Ishikawa (cell line): ENCODE measurements at regions not wholly inside any gene's neighbourhood (a gene's known extent, or its start where the extent isn't known, plus 50 kb on each side); places are given as distances from the start of the nearest gene placed in this dataset.

Experiments
- CEBPB ChIP-seq: IDR thresholded peaks from 2 replicates; pipeline ENCODE4 v1.6.1; 2012
- CREB1 ChIP-seq: IDR thresholded peaks from 2 replicates; pipeline ENCODE4 v1.6.1; 2012; ENCODE audit warnings: low read depth
- EGR1 ChIP-seq: IDR thresholded peaks from 2 replicates; pipeline ENCODE4 v1.6.1; 2012
- EP300 ChIP-seq: IDR thresholded peaks from 2 replicates; pipeline ENCODE4 v1.6.1; 2012; ENCODE audit warnings: borderline replicate concordance
- FOXM1 ChIP-seq: IDR thresholded peaks from 2 replicates; pipeline ENCODE4 v1.6.1; 2012; ENCODE audit warnings: low read depth, borderline replicate concordance
- NFIC ChIP-seq: IDR thresholded peaks from 2 replicates; pipeline ENCODE4 v1.6.1; 2012
- RAD21 ChIP-seq: IDR thresholded peaks from 2 replicates; pipeline ENCODE4 v1.6.1; 2012; ENCODE audit warnings: low read depth
- TAF1 ChIP-seq: IDR thresholded peaks from 2 replicates; pipeline ENCODE4 v1.6.1; 2012; ENCODE audit warnings: low read depth, mild to moderate bottlenecking
- TCF12 ChIP-seq: IDR thresholded peaks from 2 replicates; pipeline ENCODE4 v1.6.1; 2012; ENCODE audit warnings: low read depth
- YY1 ChIP-seq: IDR thresholded peaks from 2 replicates; pipeline ENCODE4 v1.6.1; 2012; ENCODE audit warnings: low read depth
- ZBTB7A ChIP-seq: IDR thresholded peaks from 2 replicates; pipeline ENCODE4 v1.6.1; 2012; ENCODE audit warnings: low read depth
- TF ChIP-seq, protein P1 (sequence below): IDR thresholded peaks from 2 replicates; pipeline ENCODE4 v1.6.1; 2012
- TF ChIP-seq, protein P2 (sequence below): IDR thresholded peaks from 2 replicates; pipeline ENCODE4 v1.6.1; 2012; ENCODE audit warnings: low read depth, mild to moderate bottlenecking
- TF ChIP-seq, protein P3 (sequence below): IDR thresholded peaks from 2 replicates; pipeline ENCODE4 v1.6.1; 2012

DNA sequence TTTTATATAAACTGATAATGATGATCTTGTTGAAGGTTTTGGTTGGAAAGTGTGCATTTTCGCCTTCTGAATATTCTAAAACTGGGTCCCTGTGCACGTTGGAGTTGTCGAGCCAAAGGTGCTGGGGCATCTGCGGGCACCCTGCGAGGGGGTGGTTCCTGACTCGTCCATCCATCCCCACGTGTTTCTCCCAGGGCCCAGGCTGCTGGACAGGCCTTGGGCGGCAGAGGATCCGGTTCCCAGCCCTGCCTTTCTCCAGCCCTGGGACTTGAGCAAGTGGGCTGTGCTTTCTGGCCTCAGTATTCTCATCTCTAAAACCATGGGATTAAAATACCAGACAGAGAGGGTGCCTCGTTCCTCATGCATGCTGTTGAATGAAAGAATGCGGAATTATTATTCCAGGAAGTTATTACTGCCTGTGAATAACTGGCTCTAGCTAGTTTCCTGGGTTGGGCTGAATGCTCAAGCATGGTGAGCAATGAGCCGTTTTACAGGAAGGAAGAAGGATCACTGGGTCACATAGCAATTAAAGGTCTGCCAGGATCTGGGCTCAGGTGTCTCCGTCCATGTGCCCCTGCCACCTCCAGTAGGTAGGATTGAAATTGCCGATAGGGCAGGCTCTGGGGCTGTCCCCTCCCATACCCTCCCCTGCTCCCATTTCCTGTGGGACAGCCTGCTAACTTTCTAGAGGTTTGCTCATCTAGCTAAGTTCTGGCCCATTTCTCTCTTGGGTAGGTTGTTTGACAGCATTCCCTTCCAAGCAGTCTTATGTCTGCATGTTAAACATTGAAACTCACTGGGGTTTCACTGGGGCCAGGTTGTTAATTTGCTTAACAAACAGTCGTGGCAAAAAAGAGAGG, 77.2 kb upstream of the HS6ST1 start:
- TF ChIP-seq ZBTB7A (no peak; the same call in none of the 2 replicates), EGR1 (peak; percentile 8; the same call in 1 of the 2 replicates), EP300 (peak; percentile 100), TAF1 (peak; percentile 21; the same call in 1 of the 2 replicates), RAD21 (peak; percentile 27; the same call in 1 of the 2 replicates), CREB1 (no peak), TCF12 (peak; percentile 100), FOXM1 (peak; percentile 100), CEBPB (peak; percentile 69), YY1 (peak; percentile 4; the same call in 1 of the 2 replicates), NFIC (peak; percentile 98)
- TF ChIP-seq, protein P1, sequence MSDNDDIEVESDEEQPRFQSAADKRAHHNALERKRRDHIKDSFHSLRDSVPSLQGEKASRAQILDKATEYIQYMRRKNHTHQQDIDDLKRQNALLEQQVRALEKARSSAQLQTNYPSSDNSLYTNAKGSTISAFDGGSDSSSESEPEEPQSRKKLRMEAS: peak; percentile 94
- TF ChIP-seq, protein P2, sequence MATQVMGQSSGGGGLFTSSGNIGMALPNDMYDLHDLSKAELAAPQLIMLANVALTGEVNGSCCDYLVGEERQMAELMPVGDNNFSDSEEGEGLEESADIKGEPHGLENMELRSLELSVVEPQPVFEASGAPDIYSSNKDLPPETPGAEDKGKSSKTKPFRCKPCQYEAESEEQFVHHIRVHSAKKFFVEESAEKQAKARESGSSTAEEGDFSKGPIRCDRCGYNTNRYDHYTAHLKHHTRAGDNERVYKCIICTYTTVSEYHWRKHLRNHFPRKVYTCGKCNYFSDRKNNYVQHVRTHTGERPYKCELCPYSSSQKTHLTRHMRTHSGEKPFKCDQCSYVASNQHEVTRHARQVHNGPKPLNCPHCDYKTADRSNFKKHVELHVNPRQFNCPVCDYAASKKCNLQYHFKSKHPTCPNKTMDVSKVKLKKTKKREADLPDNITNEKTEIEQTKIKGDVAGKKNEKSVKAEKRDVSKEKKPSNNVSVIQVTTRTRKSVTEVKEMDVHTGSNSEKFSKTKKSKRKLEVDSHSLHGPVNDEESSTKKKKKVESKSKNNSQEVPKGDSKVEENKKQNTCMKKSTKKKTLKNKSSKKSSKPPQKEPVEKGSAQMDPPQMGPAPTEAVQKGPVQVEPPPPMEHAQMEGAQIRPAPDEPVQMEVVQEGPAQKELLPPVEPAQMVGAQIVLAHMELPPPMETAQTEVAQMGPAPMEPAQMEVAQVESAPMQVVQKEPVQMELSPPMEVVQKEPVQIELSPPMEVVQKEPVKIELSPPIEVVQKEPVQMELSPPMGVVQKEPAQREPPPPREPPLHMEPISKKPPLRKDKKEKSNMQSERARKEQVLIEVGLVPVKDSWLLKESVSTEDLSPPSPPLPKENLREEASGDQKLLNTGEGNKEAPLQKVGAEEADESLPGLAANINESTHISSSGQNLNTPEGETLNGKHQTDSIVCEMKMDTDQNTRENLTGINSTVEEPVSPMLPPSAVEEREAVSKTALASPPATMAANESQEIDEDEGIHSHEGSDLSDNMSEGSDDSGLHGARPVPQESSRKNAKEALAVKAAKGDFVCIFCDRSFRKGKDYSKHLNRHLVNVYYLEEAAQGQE: 0 out of 2 replicates have a peak, but pooled peaks have one; percentile 6
- TF ChIP-seq, protein P3, sequence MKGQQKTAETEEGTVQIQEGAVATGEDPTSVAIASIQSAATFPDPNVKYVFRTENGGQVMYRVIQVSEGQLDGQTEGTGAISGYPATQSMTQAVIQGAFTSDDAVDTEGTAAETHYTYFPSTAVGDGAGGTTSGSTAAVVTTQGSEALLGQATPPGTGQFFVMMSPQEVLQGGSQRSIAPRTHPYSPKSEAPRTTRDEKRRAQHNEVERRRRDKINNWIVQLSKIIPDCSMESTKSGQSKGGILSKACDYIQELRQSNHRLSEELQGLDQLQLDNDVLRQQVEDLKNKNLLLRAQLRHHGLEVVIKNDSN: peak; percentile 71
